DMS114 treated with DMSO at 0.1 percent for 48 hours (cell line): ENCODE measurements at regions not wholly inside any gene's neighbourhood (a gene's known extent, or its start where the extent isn't known, plus 50 kb on each side); places are given as distances from the start of the nearest gene placed in this dataset.
"Not testable (repeated sequence)": the region's sequence is repeated elsewhere in the genome, so short reads cannot be mapped to it uniquely, and the experiment has no call there.

Source experiments
- DNase-seq: peaks from one replicate; lab custom pipeline; 2025; ENCODE audit not compliant: unreplicated experiment; lab: John Stamatoyannopoulos, UW

- no peak for DNase-seq
Observed at GRCh38 chr2:7094231-7094741, 177.1 kb downstream of the RNF144A start.

- DNase-seq, result no peak
Observed at GRCh38 chr2:7096726-7097352, 179.6 kb downstream of the RNF144A start.

DNA sequence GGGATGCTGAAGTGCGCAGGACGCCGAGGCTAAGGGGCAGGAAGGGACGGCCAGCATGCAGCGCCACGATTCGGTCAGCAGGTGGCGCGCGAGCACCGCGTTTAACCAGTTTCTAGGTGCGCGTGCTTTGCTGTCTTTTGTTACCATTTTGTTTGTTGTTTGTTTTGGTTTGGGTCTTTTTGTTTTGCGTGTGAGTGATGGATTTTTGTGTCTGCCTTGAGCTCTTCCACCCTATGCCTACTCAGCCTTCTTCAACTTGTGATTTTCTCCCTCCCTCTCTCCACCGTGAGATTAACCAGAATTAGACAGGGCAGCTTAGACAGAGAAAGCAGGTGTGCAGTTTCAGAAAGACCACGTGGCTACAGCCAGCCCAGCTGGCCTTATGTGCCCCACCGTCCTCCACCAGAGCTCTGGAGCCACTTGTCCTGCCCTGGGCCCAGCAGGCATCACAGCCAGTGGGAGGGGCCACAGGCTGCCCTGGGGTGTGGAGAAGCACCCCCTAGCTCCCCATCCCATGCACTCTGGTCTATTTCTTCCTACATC lies 180.2 kb downstream of the RNF144A start:
- DNase-seq, result peak; percentile 51

DNA sequence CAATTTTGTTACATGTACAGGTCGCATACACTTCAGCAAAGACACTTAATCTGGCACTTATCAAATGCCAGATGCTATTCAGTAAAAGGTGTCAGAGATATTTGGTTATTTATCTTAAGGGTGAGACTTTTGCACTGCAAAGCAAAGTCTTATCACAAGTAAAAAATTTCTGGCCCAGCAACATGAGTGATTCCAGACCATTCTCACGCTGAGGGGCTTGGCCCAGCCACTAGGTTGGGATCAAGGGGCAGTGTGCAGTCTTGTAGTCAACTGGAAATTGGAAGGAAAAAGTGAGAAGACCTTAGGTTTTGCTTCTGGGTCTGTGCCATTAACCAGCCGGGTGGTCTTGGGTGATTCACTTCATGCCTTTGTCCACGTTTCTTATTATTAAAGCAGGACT lies 181.6 kb downstream of the RNF144A start:
- no peak for DNase-seq

- not testable (repeated sequence) for DNase-seq
Observed at GRCh38 chr2:7099687-7100086, 182.5 kb downstream of the RNF144A start.

DNA sequence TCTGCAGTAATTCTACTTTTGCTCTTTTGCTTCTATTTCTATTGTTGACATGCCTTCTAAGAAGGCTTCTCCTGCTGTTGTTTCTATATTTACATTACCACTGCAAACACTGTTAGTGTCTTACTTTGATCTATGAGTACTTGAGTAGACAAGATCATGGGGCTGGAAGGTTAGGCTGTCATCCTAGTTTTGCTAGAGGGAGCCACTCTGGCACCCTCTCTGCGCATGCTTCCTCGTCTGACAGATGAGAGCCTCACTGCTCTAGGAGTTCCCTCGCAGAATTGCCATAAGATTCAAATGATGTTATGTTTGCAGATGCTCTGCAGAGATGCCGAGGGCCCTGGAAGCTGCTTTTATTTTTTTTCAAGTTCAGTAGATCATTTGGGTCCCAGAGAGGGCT lies 185.6 kb downstream of the RNF144A start:
- DNase-seq, result no peak

DNA sequence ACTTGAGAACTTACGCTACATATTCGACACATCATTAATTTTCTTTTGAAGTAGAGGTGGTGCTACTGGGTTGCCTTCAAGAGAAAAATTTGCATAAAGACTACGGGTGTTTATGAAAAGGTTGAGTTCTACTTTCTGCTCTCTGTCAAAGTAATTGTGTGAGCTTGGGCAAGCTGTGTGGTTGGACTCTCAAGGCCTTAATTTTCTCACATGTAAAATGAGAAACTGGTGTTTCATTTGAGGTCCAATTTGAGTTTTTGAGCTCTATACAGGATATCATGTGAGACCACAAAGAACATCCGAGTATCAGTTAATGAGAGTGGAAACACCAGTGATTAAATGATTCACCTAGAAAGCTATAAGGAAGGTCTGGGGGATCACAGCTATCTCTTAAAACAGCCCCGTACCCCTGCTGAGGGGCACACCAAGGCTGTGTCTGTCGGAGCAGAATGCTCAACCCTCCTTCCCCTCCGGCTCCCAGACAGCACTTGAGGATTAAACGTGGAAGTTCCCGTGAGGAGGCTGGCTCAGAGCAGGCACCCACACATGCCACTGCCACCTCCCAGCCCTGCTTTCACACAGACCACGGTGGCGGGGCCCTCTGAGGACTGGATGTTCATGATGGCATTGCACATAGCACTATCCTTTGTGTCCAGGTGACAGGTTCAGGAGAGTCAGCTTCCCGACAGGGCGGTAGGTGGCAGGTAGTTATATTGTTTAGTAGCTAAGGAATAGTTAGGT lies 191.8 kb downstream of the RNF144A start:
- no peak for DNase-seq

DNA sequence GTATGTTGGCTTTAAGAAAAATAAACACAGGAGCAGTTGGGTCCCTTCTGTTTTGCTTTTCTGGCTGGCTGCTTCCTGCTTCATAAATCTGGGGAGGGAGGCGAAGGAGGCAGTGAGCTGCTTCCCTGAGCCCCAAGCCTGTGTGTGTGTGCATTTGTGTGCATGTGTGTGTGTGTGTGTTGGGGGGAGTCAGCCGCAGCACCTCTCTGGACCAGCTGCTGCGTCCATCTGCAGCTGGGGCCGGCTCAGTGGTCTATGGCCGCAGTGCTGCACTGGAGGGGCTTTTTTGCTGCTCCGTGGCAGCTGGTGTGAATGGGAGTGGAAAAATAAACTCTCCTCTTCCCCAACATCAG lies 192.3 kb downstream of the RNF144A start:
- DNase-seq, result no peak

GRCh38 chr2:7111626-7112025 lies 194.4 kb downstream of the RNF144A start:
- no peak for DNase-seq

DNA sequence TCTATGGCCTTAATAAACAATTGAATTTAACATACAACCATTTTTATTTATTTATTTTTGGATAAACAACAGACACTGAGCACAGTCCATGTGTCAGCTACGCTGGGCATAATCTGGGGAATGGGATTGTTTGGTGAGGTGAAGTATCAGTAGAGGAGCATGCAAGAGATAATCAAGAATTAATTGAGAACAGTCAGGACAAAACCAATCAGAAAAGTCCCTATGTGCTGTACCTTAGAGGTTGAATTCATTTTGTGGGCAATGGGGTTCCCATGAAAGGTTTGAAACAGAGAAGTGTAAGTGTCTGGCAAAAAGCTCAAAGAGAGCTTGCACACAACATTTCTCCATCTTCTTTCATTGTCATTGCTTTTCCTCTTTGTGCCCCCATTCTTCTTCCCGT lies 198.2 kb downstream of the RNF144A start:
- DNase-seq, result no peak

DNA sequence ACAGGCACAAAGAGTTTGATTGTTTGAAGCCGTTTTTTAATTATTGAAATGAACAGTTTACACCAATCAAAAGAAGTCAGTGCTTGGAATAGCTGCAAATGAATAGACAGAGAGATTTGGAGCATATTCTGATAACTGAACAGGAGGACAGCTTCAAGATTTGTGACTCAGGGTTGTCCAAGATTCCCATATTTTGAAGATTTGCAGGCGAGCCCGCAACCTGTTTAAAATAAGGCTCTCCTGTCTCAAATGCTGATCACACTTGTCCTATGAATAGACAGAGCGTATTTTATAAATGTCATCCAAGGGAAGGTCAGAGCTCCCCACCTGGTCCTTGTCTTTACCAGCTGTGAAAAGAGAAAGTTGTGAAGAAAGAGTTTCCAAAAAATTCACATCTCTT lies 198.7 kb downstream of the RNF144A start:
- no peak for DNase-seq

- DNase-seq, result no peak
Observed at GRCh38 chr2:7116511-7116910, 199.3 kb downstream of the RNF144A start.

DNA sequence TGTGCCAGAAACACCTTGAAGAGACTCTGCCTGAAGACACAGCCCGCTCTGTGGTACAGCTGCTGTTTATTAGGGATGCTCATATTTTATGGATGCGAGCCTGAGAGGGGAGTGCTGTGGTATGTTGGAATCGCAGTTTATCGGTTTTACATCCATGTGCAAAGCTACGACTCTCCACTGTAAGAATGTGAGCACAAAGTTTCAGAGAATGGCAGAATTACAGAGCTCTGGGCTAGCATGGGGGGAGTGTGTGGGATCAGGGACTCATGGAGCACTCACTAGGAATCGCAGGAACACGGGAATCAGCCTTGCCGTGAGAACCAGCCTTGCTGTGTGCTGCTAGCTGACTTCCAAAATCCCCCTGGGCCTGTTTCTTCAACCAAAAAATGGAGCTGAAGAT lies 199.9 kb downstream of the RNF144A start:
- DNase-seq, result no peak

- no peak for DNase-seq
Observed at GRCh38 chr2:7118606-7119131, 201.5 kb downstream of the RNF144A start.

DNA sequence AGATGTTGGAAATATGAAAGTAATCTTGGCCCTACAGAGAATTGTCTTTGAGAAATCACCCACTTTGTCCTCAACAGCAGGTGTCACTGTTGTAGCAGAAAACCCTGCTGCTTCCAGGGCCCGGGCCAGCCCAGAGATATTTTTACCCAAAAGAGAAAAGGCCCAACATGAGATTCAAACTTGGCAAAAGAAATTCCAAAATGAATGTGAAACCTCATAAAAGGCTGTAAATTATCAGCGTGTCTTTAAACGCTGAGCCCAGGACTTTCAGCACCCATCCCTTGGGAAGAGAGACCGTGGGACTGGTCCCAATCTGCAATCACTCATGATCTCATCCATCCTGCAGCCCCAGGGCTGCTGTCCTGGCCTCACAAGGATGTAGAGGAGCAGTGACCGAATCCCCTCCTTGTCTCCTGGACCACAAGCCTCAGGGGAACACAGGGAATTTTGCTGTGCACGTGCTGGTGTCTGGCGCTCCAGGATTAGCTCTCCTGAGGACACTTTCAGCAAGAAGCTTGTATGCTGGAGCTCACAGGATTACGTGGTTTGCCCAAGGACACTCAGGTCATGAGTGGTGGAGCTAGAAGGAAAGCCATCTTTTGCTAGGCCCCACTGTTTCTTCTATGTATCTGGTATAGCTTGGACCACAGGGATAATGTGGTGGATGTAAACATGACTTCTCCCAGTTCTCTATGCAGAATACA lies 202.1 kb downstream of the RNF144A start:
- DNase-seq, result peak; percentile 7

DNA sequence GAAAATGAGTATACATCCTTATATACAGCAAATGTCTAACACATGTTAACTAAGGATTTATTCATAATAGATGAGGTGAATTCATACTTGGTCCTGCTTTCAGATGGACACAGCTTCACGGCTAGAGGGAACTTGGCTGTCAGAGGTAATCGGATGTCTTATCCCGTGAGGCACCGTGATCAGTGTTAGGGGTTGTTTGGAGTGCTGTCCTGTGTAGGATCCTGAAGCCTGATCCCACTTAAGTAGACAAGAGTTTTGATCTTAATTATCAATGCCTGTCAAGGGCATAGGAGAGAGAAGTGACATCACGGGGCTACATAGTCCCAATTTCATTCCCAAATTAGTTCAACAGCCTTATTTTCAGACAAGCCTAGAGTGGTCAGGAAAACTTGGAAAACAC lies 204.6 kb downstream of the RNF144A start:
- no peak for DNase-seq

DNA sequence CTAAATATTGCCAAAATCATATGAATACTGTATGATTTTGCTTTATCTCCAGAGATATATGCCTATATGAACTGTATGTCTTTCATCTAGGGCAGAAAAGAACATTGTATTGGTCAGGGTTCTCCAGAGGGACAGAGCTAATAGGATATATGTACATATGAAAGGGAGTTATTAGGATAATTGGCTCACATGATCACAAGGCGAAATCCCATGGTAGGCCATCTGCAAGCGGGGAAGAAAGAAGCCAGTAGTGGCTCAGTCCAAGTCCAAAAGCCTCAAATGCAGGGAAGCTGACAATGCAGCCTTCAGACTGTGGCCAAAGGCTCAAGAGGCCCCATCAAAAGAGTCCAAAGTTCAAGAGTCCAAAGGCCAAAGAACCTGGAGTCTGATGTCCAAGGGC lies 209.9 kb downstream of the RNF144A start:
- DNase-seq, result no peak

GRCh38 chr2:7127687-7128086 lies 210.5 kb downstream of the RNF144A start:
- DNase-seq, result no peak

DNA sequence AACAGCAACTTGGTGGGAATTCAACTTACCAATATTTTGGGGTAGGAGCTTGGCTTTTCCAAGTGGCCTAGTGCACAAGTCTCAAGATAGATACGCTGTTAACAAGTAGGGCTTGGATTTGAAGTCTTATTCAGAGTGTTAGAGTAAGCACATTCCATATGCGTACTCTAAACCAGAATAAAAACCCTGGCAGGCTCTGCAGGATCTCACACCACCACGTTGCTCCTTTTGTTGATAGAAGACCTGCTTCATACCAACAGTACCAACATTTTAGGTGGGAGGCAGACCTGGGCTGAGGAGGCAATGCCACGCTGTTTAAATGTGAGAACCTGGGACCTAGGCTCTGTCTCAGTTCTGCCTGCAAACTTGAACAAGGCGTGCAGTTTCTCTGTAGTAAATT lies 214.0 kb downstream of the RNF144A start:
- DNase-seq, result no peak

DNA sequence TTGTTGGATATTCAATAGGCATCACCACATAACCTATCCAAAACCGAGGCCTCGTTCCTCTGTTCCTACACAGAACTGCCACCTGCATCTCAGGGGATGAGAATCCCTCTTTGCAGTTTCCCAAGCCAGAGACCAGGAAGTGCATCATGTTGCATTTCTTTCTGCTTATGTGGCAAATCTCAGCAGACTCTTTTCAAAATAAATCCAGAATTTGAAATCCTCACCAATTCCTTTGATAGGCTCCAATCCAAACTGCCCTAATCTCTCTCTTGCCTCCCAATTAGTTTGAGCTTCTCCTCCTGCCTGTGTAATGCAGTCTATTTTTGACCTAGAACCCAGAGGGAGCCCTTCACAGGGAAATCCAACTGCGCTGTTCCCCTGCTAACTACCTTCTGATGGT lies 215.5 kb downstream of the RNF144A start:
- DNase-seq, result no peak

- DNase-seq, result no peak
Observed at GRCh38 chr2:7133521-7133920, 216.3 kb downstream of the RNF144A start.

DNA sequence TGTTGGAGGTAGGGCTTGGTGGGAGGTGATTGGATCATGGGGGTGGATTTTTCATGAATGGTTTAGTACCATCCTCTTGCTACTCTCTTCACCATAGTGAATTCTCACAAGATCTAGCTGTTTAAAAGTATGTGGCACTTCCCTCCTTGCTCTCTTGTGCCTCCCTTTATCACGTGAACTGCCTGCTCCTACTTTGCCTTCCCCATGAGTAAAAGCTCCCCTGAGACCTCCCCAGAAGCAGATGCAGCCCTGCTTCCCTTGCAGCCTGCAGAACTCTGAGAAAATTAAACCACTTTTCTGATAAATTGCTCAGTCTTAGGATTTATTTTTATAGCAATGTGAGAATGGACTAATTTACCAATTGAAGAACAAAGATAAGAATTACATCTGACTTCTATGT lies 223.1 kb downstream of the RNF144A start:
- DNase-seq, result no peak
